GM18511 (cell line): ENCODE measurements at regions not wholly inside any gene's neighbourhood (a gene's known extent, or its start where the extent isn't known, plus 50 kb on each side); places are given as distances from the start of the nearest gene placed in this dataset.
"Not testable (repeated sequence)": the region's sequence is repeated elsewhere in the genome, so short reads cannot be mapped to it uniquely, and the experiment has no call there.

Experiments
- ATAC-seq: cut with Tn5 transposase; IDR thresholded peaks from one replicate; pipeline ENCODE4 v1.9.1; 2021; ENCODE audit warnings: mild to moderate bottlenecking, moderate library complexity; ENCODE audit not compliant: unreplicated experiment

DNA sequence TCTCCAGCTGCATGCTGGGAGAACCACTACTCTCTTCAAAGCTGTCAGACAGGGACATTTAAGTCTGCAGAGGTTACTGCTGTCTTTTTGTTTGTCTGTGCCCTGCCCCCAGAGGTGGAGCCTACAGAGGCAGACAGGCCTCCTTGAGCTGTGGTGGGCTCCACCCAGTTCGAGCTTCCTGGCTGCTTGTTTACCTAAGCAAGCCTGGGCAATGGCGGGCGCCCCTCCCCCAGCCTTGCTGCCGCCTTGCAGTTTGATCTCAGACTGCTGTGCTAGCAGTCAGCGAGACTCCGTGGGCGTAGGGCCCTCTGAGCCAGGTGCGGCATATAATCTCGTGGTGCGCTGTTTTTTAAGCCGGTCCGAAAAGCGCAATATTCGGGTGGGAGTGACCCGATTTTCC, 215.0 kb downstream of the STIM2 start:
- not testable (repeated sequence) for ATAC-seq

DNA sequence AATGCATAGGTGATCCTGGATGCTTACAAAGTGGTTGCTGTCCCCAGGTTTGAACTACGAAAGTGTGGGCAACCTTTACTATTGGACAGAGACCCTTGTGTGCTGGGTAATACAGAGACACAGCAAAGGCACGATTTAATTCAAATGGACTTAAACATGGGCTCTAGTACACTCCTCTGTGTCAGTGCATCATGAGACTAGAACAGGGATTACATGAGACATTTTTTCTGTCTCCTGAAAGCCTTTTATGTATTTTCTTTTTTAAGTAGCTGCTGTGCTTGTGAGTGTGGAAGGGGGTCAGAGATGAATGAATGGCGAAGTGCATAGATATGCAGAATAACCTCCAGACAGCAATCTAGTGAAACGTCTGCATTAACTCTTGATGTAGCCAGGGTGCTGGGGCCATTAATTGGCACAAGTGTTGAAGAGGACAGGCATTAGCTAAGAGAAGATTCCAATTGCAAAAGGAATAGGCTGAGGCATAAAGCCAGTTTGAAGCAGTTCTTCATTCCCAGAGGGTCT, 218.4 kb downstream of the STIM2 start:
- ATAC-seq: no peak

DNA sequence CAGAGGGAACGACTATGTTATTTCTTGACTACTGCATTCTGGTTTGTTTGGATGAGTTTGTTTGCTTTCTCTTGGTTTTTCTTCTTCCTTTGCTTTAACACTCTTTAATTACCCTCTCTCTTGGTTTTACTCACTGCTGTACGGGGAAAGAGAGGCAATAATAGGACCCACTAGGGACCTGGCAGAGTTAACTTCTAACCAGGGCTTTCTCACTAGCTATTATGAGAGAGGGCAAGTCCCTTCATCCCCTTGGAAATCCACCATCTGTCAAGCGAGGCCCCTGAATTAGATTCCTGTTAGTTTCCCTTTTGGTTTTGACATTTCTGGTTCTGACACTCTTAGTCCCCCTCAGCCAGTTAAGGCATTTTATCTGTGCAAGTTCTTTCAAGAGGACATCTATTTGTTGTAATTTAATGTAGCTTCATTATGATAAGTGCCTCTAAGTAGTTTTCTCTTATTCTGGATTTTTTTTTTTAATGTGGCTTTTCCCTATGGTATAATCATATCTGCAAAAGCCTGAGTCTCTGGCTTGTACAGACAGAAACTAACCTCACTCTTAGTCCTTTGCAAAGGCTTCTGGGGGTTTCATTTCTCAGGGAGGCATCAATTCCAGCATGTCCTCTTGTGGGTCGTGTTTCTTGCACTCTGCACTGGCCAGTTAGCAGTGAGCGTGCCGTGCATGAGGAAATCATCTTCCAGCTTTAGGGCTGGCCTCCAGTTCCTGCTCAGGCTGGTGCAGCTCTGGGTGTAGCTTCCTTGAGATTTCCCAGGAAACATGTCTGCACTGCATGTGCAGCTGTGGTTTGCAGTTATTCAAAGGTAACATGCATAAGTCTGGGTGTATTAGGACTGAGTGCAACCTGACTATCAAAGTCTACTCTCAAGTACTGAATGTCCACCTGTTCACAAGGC, 221.3 kb downstream of the STIM2 start:
- peak; percentile 70 for ATAC-seq

DNA sequence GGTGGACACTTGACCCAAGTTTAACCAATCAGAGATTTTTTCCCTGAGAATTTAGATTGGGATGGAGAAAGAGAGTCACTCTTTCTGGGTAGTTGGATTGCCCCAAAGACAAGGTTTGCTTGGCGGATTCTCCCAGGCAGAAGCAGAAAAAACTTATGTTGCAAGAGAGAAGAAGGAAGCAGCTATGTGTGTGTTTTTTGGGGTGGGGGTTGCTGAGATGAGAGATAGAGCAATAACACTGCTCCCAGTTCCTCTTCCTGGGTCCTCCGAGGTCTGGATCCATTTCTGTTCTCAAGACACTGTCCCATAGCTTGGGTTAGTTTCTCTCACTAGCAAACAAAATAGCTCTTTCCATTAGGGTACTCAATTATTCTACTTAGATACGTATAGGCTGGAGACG, 222.1 kb downstream of the STIM2 start:
- ATAC-seq: no peak

DNA sequence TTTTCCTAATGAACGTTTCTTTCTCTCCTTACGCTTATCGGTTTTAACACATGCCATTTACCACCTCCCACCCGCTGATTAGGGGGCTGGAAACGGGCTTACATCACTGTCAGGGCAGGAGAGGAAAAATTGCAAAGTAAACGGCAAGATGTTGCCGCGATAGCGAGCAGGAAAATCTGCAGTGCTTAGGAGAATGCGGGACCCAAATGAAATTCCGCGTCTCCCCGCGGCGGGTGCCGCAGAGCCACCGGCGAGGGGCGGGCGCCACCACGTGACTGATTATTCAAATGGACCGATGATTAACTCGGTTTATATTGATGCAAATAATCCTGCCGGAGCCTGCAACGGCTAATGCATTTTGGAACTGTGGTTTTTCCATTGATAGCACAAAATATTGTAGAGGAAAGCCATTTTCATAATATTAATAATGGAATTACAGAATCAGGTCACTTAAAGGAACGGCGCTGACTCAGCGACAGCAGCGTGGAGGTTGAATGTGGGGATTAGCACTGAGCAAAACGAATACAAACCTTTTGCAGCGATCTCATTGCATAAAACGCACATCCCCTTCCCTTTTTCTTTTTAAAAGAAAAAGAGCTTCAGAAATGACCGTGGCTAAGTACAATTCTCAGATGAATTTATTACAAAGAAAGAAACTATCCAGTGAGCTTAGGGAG, 224.2 kb downstream of the STIM2 start:
- no peak for ATAC-seq

DNA sequence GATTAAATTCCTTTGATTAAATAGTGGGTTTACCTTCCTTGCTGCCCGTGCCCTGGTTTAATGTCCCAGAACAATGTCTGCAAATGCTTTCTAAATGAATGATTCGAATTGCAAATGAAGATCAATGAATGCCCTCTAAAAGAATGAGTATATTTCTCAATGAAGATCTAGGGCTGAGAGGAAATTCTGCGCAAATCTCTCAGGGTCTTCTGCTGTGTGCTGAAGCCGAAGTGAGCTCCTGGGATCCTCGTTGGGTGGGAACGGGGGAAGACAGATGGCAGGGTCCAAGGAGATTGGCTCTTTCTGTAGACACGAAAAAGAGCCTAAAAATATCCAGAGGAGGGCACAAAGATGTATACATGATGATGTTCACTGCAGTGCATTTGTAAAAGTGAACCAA, 224.8 kb downstream of the STIM2 start:
- no peak for ATAC-seq

DNA sequence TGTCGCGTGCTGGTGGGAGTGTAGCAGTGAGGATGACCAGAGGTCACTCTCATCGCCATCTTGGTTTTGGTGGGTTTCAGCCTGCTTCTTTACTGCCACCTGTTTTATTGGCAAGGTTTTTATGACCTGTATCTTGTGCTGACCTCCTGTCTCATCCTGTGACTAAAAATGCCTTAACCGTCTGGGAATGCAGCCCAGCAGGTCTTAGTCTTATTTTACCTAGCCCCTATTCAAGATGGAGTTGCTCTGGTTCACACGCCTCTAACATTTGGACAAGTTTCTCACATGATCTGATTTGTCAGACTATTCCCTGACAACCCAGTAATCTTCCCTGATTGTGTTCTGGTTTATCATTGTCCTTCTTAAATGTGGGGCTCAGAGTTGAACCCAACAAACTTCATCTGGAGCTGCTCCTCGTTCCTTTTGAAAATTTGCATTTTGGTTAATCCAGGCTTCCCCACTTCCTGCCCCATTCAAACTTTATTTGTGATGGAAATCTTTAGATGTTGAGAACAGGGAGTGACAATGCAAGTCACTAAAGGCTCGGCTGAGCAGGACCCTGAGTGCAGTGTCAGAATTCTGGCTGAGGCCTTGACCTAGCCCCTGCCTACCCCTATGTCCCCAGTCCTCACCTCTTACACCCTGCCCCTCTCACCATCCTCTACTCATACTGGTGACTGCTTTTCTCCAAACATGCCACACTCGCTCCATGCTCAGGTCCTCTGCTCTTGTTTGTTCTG, 226.8 kb downstream of the STIM2 start:
- no peak for ATAC-seq

DNA sequence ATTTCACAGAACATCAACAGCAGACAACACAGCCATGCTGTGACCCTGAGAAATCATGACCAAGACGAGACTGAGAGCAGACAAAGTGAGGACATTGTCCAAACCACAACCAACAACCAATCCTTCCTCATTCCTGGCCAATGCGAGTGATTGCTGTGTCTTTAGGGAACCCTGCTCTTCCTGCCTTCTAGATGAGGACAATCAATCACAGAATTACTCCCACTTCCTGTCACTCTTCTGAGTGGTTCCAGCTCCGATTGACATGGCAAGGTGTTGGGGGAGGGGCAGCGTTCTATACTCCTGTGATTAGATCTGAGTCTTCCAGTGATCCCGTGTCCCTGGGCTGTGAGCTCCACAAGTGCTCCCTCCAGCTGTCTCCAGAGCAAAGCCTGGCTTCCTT, 227.8 kb downstream of the STIM2 start:
- no peak for ATAC-seq

DNA sequence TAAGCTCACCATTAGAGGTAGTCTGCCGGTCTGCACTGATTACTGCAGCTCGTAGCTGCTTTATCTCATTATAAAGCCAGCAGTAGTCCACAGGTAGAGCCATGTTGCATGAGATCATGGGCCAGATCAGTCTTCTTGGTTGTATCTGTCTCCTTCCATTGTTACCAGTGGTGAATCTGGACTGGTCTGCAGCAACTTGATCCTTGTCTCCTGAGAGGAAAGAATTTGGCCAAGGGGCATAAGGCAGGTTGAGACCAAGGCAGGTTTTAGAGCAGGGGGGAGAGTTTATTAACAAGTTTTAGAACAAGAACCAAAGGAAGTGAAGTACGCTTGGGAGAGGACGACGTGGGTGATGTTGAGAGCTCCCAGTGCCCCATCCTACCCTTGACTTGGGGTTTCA, 228.5 kb downstream of the STIM2 start:
- no peak for ATAC-seq

DNA sequence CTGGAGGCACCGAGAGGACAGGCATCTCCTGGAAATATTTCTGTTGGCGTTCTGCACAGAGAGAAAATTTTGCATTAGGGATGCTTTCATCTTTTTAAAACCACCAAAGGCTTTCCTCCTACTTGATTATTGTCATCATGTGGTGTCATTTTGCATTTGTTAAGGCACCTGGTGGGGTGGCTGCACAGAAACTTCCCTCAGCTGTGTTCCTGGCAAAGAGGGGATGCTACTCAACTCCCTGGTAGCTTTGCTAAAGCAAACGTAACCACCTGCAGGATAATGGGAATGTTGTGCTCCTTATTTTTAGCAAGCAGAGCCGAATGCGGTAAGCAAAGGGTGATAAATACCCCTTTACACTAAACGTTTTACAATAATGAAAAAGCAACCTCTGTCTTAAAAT, 229.8 kb downstream of the STIM2 start:
- ATAC-seq: no peak

DNA sequence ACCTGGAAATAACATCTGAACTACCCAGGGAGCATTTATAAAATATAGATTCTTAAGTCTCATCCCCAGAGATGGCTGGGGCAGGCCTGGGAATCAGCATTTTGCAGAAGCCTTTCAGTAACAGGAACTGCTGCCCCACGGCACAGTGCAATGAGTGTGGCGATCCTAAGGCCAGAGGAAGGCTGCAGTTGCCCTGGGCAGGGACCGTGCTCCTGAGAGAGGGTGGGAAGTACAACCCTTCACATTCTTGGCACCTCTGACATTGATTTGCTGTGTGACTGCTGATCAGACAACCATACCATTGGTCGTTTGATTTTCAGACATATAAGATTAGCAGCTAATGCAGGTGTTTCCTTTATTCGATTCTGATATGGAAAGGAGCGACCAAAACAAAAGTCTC, 233.6 kb downstream of the STIM2 start:
- no peak for ATAC-seq

DNA sequence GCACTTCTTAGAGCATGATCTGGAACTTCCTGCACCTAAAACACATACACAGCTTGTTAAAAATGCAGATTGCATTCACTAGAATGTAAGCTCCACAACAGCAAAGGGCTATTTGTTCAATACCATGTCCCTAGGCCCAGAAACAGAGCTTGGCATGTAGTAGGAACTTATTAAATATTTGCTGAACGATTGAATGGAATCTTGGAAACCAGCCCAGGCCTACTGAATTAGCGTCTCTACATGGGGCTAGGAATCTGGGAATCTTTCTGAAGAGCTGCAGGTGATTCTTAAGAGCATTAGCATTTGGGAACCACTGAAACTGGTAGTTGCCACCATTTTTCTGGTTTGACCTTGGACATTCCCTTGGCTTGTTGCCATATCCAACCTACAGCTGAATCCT, 234.1 kb downstream of the STIM2 start:
- no peak for ATAC-seq

DNA sequence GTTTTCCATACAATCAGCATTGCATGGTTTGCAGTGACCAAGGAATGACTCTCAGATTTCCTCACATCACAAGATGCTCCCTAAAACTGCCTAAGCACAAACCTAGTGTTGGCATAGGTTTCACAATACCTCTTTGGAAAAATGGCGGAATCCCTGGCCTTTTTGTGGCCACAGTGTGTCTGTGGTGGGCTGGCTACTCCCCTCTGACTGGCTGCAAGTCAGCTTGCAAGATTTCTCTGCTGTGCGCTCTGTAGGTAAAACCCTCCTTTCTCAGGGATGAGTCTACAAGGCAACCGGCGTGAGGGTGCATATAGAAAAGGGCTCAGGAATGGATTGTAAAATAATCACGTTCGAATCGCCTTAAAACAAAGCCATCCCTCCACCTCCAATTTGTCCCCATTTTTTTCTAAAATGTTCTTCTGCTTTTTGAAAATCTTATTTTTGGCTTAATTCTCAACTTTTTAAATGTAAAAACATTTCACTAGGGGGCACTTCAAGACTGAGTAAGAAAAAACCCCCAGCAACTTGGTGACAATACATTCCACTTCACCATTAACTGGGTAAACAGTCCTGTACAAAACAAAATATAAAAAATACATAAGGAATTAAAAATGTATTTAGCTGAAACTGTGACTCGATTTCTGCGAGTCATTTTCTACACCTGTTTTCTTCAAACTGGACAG, 235.6 kb downstream of the STIM2 start:
- no peak for ATAC-seq

DNA sequence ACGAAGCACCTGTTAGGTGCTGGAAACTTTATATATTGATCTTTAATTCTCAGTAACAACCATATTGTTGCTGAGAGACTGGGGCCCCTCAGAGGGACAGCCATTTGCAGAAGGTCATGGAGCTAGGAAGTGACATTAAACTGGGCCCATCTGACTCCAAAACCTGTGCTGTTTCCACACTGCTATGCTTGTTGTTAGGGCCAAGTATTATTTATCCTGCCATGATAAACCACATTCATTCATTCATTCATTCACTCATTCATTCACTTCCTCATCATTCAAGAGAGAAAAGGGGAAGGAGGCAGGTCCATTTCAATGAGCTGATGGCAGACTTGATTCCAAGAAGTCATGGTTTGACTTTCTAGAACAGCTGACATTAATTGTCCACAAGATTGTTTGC, 237.4 kb downstream of the STIM2 start:
- no peak for ATAC-seq

DNA sequence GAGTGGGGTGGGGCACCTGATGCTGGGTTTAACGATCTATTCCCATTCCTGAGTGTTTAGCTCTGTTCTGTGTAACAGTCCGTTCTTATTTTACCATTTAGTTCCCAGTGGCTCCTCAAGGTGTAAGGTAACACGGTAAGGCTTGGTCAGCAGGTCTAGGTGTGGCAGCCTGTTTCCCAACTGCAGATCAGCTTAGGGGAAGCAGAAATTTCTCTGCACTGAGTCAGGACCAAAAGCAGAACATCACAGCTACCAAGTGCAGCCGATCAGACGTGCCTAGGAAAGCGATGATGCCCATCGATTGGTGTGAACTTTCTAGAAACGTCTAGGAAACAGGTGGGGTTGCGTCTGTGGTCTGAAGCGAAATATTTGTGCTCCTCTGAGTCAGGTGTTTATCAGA, 240.1 kb downstream of the STIM2 start:
- no peak for ATAC-seq

DNA sequence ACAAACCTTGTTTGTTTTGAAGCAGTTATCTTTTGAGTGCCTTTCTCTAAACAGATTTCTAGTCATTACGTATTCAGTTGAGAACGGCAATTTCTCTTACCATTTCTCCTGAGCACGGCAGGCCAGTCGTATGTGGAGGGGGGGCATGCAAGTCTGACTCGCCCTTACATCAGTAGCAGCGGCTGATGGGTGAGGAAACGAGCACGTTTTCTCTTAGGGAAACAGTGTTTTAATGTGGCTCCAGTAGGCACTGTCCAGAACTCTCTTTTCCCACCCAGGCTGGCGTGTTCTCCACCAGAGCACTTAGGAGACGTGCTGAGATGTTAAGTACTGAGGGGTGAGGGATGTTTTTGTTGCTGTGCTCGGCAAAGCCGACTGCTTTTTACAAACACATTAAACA, 240.5 kb downstream of the STIM2 start:
- ATAC-seq: no peak

DNA sequence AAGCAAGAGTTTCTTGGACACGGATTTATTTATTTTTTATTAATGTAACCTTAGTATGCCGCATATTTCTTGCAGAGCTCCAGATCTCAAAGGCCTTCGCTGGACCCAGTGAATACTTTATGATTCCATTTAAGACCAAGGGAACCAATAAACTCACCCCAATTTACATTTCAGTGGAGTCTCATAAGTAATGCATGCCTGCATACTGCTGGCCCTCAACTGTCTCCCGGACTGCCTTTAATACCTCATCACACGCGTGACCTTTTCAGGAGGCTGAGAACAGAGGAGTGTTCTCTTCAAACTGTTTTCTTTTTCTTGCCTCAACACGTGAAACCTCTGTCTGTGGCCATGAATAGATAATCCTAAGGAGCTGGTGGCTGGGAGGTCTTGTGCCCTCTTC, 240.9 kb downstream of the STIM2 start:
- ATAC-seq: no peak

DNA sequence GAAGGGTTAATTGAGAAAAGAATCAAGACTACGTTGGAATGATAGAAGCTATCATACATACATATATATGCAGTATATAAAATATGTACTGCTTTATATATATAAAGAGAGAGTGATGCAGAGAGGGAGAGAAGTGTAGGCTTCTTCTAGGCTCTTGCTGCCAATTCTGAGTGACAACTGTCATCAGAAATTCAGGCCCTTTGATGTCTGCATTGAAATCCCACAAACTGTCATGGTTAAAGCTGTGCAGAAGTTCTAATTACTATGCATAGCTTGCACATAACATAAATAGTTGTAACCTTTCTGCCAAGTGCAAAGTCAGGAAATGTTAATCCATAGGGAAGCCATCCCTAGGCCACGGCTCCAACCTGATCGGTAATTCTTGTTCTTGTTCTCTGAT, 251.0 kb downstream of the STIM2 start:
- ATAC-seq: no peak

DNA sequence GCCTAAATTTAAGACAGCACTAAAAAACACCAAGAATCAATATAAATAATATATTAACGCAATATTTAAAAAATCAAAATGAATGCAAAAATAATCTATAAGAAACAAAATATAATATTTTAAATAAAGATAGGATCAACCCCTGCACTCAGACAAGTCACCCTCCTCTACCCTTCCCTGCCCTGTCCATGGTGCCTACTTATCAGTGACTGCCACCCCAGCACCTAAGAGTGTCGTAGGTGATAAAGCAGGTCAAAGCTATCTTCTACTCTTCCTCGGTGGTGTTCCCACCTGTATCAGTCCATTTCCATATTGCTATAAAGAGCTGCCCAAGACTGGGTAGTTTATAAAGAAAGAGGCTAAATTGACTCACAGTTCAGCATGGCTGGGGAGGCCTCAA, 251.9 kb downstream of the STIM2 start:
- no peak for ATAC-seq

DNA sequence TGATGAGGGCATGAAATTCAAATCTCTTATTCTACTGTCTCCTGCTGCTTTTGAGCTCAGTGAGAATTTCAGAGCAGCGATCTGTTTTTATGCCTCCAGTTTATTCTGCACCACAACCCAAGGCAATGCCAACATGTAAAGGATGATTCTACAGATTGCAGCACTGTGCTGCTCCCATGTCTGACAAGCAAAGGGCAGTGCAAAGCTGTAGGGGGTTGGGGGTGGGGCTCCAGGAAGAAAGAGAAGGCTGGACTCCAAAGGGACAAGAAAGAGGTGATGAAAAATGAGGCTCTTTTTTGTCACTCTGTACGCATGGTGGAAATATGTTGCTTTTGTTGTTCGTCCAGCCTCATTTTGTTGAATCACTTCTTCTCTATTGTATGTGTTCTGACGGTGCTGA, 254.6 kb downstream of the STIM2 start:
- ATAC-seq: no peak

DNA sequence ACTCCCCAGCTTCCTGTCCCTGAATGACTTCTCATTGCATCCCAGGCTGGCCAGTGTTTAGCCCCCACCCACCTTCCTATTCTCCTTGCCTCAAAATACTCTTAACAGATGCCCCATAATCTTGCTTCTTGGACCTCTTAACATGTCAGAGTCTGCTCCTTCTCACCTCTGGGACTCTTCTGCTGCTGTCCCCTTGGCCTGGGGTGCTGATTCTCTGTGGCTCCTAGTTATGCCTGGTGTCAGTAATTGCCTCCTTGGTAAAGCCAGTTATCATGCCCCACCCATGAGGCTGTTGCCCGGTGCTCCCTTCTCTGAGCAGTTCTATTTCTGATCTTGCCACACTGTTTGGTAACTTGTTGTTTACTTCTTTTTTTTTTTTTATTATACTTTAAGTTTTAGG, 256.8 kb downstream of the STIM2 start:
- ATAC-seq: no peak
